HG03460 (cell line): ENCODE measurements at regions not wholly inside any gene's neighbourhood (a gene's known extent, or its start where the extent isn't known, plus 50 kb on each side); places are given as distances from the start of the nearest gene placed in this dataset.

ENCODE experiments used
- ATAC-seq: cut with Tn5 transposase; IDR thresholded peaks from one replicate; pipeline ENCODE4 v1.9.1; 2021; ENCODE audit not compliant: unreplicated experiment

GRCh38 chr1:34460193-34460592, 283.5 kb downstream of the C1orf94 start:
- no peak for ATAC-seq

- no peak for ATAC-seq
Measured at GRCh38 chr1:34470401-34470800, 284.4 kb upstream of the GJB5 start.

- ATAC-seq, result no peak
Measured at GRCh38 chr1:34474566-34474965, 280.3 kb upstream of the GJB5 start.

- ATAC-seq, result no peak
Measured at GRCh38 chr1:34476371-34476770, 278.5 kb upstream of the GJB5 start.

- no peak for ATAC-seq
Measured at GRCh38 chr1:34477632-34478141, 277.2 kb upstream of the GJB5 start.

- ATAC-seq, result no peak
Measured at GRCh38 chr1:34478515-34479076, 276.3 kb upstream of the GJB5 start.

- ATAC-seq, result no peak
Measured at GRCh38 chr1:34479731-34480130, 275.1 kb upstream of the GJB5 start.

- no peak for ATAC-seq
Measured at GRCh38 chr1:34488080-34488708, 266.7 kb upstream of the GJB5 start.

GRCh38 chr1:34500451-34500850, 254.4 kb upstream of the GJB5 start:
- ATAC-seq, result no peak

- no peak for ATAC-seq
Measured at GRCh38 chr1:34511802-34512201, 243.0 kb upstream of the GJB5 start.

GRCh38 chr1:34518146-34518699, 236.6 kb upstream of the GJB5 start:
- no peak for ATAC-seq

- ATAC-seq, result no peak
Measured at GRCh38 chr1:34520111-34520510, 234.7 kb upstream of the GJB5 start.

GRCh38 chr1:34524783-34525182, 230.1 kb upstream of the GJB5 start:
- ATAC-seq, result no peak

- peak; percentile 55 for ATAC-seq
Measured at GRCh38 chr1:34529935-34530859, 224.7 kb upstream of the GJB5 start.

- no peak for ATAC-seq
Measured at GRCh38 chr1:34532113-34532512, 222.7 kb upstream of the GJB5 start.

- ATAC-seq, result no peak
Measured at GRCh38 chr1:34538481-34538880, 216.4 kb upstream of the GJB5 start.

GRCh38 chr1:34547046-34547674, 207.7 kb upstream of the GJB5 start:
- ATAC-seq, result no peak

- no peak for ATAC-seq
Measured at GRCh38 chr1:34549199-34549598, 205.6 kb upstream of the GJB5 start.

- ATAC-seq, result no peak
Measured at GRCh38 chr1:34578306-34578705, 176.5 kb upstream of the GJB5 start.

GRCh38 chr1:34582356-34582755, 172.5 kb upstream of the GJB5 start:
- no peak for ATAC-seq

- no peak for ATAC-seq
Measured at GRCh38 chr1:34587761-34588160, 167.1 kb upstream of the GJB5 start.
